Karpas-422 (cell line): ENCODE measurements at regions not wholly inside any gene's neighbourhood (a gene's known extent, or its start where the extent isn't known, plus 50 kb on each side); places are given as distances from the start of the nearest gene placed in this dataset.

Experiments
- DNase-seq: peaks from one replicate; pipeline ENCODE4 v3.0.0-alpha.2; 2015
- H2AFZ ChIP-seq: fragments of 200-600 bp; sonication (generic); 2 replicates; pipeline ENCODE4 v1.6.1; 2014; ENCODE audit warnings: antibody characterized with exemption, low read length, mixed read lengths
- H3K27ac ChIP-seq: fragments of 200-600 bp; sonication (generic); 2 replicates; pipeline ENCODE4 v1.5.1; 2014; ENCODE audit warnings: mild to moderate bottlenecking, low read length, moderate library complexity
- H3K27me3 ChIP-seq: fragments of 200-600 bp; sonication (generic); 2 replicates; pipeline ENCODE4 v1.6.1; 2014; ENCODE audit warnings: low read length, mixed read lengths
- H3K36me3 ChIP-seq: fragments of 200-600 bp; sonication (generic); 2 replicates; pipeline ENCODE4 v1.6.1; 2014; ENCODE audit warnings: low read length, mixed read lengths; ENCODE audit not compliant: insufficient read depth
- H3K4me1 ChIP-seq: fragments of 200-600 bp; sonication (generic); 2 replicates; pipeline ENCODE4 v1.6.1; 2014; ENCODE audit warnings: mild to moderate bottlenecking, low read length, mixed read lengths
- H3K4me2 ChIP-seq: fragments of 200-600 bp; sonication (generic); 2 replicates; pipeline ENCODE4 v1.6.1; 2014; ENCODE audit warnings: low read length, low read depth, mild to moderate bottlenecking; ENCODE audit not compliant: poor library complexity, severe bottlenecking
- H3K4me3 ChIP-seq: fragments of 200-600 bp; sonication (generic); 2 replicates; pipeline ENCODE4 v1.5.1; 2014; ENCODE audit warnings: mild to moderate bottlenecking, antibody characterized with exemption, low read length, mixed read lengths
- H3K79me2 ChIP-seq: fragments of 200-600 bp; sonication (generic); 2 replicates; pipeline ENCODE4 v1.6.1; 2014; ENCODE audit warnings: mild to moderate bottlenecking, low read length, mixed read lengths
- H3K9ac ChIP-seq: fragments of 200-600 bp; sonication (generic); 2 replicates; pipeline ENCODE4 v1.6.0; 2014; ENCODE audit warnings: low read length
- H3K9me2 ChIP-seq: fragments of 200-600 bp; sonication (generic), shearing (Covaris generic); replicated peaks from 2 replicates; pipeline ENCODE4 v1.6.0; 2014; ENCODE audit warnings: mild to moderate bottlenecking, low read length, moderate library complexity; ENCODE audit not compliant: insufficient read depth
- H3K9me3 ChIP-seq: fragments of 300-700, 200-600 bp; sonication (generic); 2 replicates; pipeline ENCODE4 v1.6.1; 2014; ENCODE audit warnings: low read length, mixed read lengths
- H4K20me1 ChIP-seq: fragments of 200-600 bp; sonication (generic); 2 replicates; pipeline ENCODE4 v1.6.1; 2014; ENCODE audit warnings: mild to moderate bottlenecking, antibody characterized with exemption, low read length, low read depth; ENCODE audit not compliant: insufficient read depth

DNA sequence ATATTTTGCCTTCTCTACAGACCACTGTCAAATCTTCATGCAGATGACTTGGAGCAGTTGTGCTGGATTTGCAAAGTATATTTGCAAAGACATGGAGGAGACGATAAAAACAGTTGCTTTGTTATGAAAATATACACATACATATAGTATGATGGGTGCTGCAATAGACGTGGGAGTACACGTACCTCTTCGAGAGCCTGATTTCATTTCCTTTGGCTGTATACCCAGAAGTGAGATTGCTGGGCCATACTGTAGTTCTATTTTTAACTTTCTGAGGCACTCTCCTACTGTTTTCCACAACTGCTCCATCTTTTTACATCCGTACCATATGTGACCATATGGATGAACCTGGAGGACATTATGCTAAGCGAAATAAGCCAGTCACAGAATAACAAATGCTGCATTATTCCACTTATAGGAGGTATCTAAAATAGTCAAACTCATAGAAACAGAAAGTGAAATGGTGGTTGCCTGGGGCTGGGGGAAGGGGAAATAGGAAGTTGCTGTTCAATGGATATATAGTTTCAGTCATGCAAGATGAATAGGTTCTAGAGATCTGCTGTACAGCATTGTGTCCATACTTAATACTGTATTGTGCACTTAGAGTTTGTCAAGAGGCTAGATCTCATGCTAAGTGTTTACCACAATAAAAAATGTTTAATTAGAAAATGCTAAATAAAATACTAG lies 223.8 kb downstream of the HAO1 start:
- Histone ChIP-seq H3K9me3 (peaks cover 11% of the 10 kb centered on the region), H3K36me3 (no peaks in the 10 kb centered on the region), H3K79me2 (no peaks in the 10 kb centered on the region), H3K27me3 (no peaks in the 10 kb centered on the region), H3K4me1 (no peaks in the 10 kb centered on the region), H4K20me1 (no peaks in the 10 kb centered on the region), H3K9me2 (no peaks in the 10 kb centered on the region), H3K4me3 (no peak overlapping the region), H3K27ac (no peak overlapping the region), H2AFZ (no peak overlapping the region), H3K4me2 (no peak overlapping the region), H3K9ac (no peak overlapping the region)
- no peak for DNase-seq

DNA sequence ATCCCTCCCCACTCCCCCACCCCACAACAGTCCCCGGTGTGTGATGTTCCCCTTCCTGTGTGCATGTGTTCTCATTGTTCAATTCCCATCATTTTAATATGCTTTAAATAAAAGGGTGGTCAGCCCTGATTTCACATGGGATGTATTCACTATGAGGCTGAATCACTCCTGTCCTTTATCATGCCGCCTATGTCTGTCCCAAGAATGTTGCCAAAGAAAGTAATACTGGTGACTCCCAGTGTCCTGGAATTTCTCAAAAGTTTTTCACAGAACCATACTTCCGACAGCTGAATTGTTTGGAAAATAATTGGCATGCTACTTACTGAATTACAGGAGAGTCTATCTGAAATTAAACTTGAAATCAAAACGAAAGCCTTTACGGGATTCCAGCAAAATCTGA lies 217.7 kb downstream of the HAO1 start:
- Histone ChIP-seq H3K9ac (no peak overlapping the region), H3K27me3 (no peaks in the 10 kb centered on the region), H3K4me1 (no peaks in the 10 kb centered on the region), H3K9me3 (peaks cover 4% of the 10 kb centered on the region; the same call in 1 of the 2 replicates), H4K20me1 (no peaks in the 10 kb centered on the region), H2AFZ (no peak overlapping the region), H3K27ac (no peak overlapping the region), H3K9me2 (no peaks in the 10 kb centered on the region), H3K4me2 (no peak overlapping the region), H3K79me2 (no peaks in the 10 kb centered on the region), H3K36me3 (no peaks in the 10 kb centered on the region), H3K4me3 (no peak overlapping the region)
- no peak for DNase-seq

DNA sequence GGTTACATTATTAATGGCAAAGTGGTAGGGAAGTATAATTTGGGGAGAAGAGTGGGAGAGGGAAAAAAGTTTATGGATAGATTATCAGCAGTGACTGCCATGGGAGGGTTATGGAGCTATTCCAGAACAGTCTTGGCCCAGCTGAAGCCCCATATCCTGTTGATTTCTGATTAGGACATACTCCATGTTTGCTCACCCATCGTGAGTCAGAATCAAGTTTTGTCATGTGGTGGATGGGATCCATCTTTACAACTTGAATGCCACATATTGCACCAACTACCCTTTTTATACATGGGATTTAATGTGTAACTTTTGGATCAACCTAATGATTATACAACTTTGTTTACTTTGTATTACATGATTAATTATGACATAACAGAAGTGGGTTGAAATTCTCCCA lies 217.0 kb downstream of the HAO1 start:
- Histone ChIP-seq H3K4me2 (no peak overlapping the region), H3K9me3 (peaks cover 8% of the 10 kb centered on the region; the same call in 1 of the 2 replicates), H3K79me2 (no peaks in the 10 kb centered on the region), H3K36me3 (no peaks in the 10 kb centered on the region), H2AFZ (no peak overlapping the region), H3K27ac (no peak overlapping the region), H3K9me2 (no peaks in the 10 kb centered on the region), H3K9ac (no peak overlapping the region), H3K4me3 (no peak overlapping the region), H3K27me3 (no peaks in the 10 kb centered on the region), H4K20me1 (no peaks in the 10 kb centered on the region), H3K4me1 (no peaks in the 10 kb centered on the region)
- DNase-seq, result no peak

DNA sequence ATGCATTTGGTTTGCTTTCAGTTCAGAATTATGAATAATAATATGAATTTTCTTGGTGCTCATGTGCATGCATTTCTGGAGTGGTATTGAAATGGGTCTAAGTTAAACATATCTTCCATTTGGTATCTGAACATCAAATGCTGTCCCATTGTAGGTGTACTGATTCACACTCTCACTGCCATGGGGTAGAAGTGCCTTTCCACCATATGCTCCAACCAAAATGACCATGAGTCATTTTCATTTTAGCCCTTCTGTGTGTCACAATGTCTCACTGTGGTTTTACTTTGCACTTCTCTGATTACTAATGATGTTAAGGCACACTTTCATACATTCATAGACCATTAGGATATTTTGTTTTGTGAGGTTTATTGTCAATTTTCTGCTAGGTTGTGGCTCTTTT lies 211.9 kb downstream of the HAO1 start:
- no peak overlapping the region for H3K27ac ChIP-seq
- H3K4me1 ChIP-seq, result no peaks in the 10 kb centered on the region
- no peak overlapping the region for H3K9ac ChIP-seq
- no peaks in the 10 kb centered on the region for H3K27me3 ChIP-seq
- no peaks in the 10 kb centered on the region for H3K79me2 ChIP-seq
- no peaks in the 10 kb centered on the region for H3K36me3 ChIP-seq
- no peak overlapping the region for H3K4me2 ChIP-seq
- H4K20me1 ChIP-seq, result no peaks in the 10 kb centered on the region
- peaks cover 17% of the 10 kb centered on the region for H3K9me3 ChIP-seq
- H3K4me3 ChIP-seq, result no peak overlapping the region
- no peak overlapping the region for H2AFZ ChIP-seq
- no peak for DNase-seq
- no peaks in the 10 kb centered on the region for H3K9me2 ChIP-seq

DNA sequence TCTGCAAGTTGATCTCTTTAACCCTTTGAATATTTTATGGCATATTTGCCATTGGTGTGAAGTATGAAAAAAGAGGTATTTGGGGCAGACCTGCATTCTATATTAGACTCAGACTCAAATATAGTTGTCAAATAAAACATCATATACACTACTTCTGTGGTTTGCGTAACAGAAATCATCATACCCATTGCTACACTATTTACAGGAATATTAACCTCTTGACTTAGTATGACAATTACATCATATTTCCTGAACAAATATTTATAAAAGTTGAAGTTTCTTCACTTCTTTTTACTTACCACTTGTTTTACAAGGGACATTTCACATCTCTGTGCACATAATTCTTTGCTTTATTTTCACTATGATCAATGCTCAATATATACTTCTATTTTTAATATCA lies 206.0 kb downstream of the HAO1 start:
- H3K9me2 ChIP-seq, result no peaks in the 10 kb centered on the region
- no peaks in the 10 kb centered on the region for H3K27me3 ChIP-seq
- H4K20me1 ChIP-seq, result no peaks in the 10 kb centered on the region
- no peak overlapping the region for H3K4me3 ChIP-seq
- H2AFZ ChIP-seq, result no peak overlapping the region
- no peak overlapping the region for H3K4me2 ChIP-seq
- H3K9me3 ChIP-seq, result peaks cover 24% of the 10 kb centered on the region
- no peaks in the 10 kb centered on the region for H3K79me2 ChIP-seq
- DNase-seq, result no peak
- H3K36me3 ChIP-seq, result no peaks in the 10 kb centered on the region
- H3K9ac ChIP-seq, result no peak overlapping the region
- no peak overlapping the region for H3K27ac ChIP-seq
- H3K4me1 ChIP-seq, result no peaks in the 10 kb centered on the region

DNA sequence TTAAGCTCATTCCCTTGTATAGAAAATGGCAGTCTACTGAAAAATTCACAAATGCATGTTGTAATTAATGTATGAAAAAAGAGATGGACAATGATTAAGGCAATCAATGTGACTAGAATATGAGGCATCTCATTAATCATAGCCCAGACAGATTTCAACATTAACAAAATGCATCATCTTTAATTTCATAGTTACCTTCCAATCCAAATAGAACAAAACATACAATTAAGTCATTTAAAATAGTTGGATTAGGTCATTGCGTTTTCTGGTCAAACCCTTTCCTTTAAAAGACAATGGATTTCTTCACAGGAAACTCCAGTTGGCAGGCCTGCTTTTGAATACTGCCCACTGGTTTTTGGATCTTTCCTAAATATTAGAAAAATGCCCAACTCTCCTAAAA lies 203.9 kb downstream of the HAO1 start:
- Histone ChIP-seq H4K20me1 (no peaks in the 10 kb centered on the region), H3K4me1 (no peaks in the 10 kb centered on the region), H3K27me3 (no peaks in the 10 kb centered on the region), H3K4me2 (no peak overlapping the region), H3K9ac (no peak overlapping the region), H3K9me2 (no peaks in the 10 kb centered on the region), H3K4me3 (no peak overlapping the region), H3K9me3 (peaks cover 36% of the 10 kb centered on the region), H2AFZ (no peak overlapping the region), H3K27ac (no peak overlapping the region), H3K79me2 (no peaks in the 10 kb centered on the region), H3K36me3 (no peaks in the 10 kb centered on the region)
- DNase-seq, result no peak

DNA sequence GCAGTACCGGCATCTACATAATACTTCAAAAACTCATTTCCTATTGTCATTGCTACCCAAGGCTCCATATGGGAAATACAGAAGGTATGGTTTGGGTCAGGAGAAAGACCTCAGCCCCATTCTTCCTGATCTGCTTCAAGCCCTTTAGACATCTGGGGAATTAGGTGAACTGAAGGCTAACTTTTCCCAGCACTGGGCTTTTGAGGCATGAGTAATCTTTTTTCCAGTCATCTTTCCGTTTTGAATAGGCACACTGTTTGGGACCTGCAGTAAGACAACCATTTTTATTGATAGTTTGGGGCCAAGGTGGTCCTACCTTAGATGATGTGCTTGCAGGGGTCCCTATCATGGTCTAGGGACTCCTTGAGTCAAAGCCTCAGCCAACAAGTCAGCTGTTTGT lies 198.4 kb downstream of the HAO1 start:
- no peaks in the 10 kb centered on the region for H4K20me1 ChIP-seq
- no peak overlapping the region for H3K4me2 ChIP-seq
- no peaks in the 10 kb centered on the region for H3K79me2 ChIP-seq
- no peak overlapping the region for H3K9ac ChIP-seq
- DNase-seq, result no peak
- peaks cover 29% of the 10 kb centered on the region for H3K9me3 ChIP-seq
- no peak overlapping the region for H3K4me3 ChIP-seq
- H3K4me1 ChIP-seq, result no peaks in the 10 kb centered on the region
- H3K27ac ChIP-seq, result no peak overlapping the region
- no peak overlapping the region for H2AFZ ChIP-seq
- no peaks in the 10 kb centered on the region for H3K27me3 ChIP-seq
- H3K9me2 ChIP-seq, result no peaks in the 10 kb centered on the region
- no peaks in the 10 kb centered on the region for H3K36me3 ChIP-seq

DNA sequence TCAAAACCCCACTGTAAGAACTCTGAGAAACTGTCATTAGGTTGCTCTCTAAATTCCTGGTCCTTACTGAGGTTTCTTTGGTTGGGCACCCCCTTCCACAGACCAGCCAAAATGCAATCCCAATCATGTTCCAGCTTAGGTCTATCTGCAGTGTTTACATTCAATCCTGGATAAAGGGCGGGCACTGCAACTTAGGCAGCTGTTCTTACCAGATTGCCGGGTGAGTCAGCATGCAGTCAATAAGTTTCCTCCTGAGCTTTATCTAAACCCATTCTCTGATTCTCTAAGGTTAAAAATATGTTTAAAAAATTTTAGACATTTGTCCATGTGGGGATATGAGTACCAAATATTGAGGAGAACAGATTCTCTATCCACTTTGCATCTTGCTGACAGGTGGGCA lies 197.8 kb downstream of the HAO1 start:
- Histone ChIP-seq H3K4me3 (no peak overlapping the region), H3K4me2 (no peak overlapping the region), H3K36me3 (no peaks in the 10 kb centered on the region), H4K20me1 (no peaks in the 10 kb centered on the region), H3K9me2 (no peaks in the 10 kb centered on the region), H3K9ac (no peak overlapping the region), H3K79me2 (no peaks in the 10 kb centered on the region), H2AFZ (no peak overlapping the region), H3K9me3 (peaks cover 29% of the 10 kb centered on the region), H3K4me1 (no peaks in the 10 kb centered on the region), H3K27me3 (no peaks in the 10 kb centered on the region), H3K27ac (no peak overlapping the region)
- no peak for DNase-seq

DNA sequence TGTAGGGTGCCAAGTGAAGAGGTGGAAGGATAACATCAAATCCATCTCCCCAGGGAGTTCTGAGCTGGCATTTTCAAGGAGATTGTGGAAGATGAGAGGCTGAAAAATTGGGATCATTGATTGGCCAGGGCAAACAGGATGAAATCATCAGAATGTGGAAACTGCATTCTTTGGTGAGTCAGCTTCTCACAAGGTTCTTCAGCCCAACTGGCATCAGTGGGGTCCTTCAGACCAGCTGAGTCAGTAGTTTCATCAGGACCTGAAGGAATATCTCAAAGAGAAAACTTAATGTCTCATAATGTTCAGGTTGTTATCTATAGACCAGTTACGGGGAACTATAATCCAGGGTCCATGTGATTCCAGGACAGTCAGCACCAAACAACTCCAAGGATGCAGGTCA lies 195.8 kb downstream of the HAO1 start:
- DNase-seq, result no peak

More for the DNA sequence above, 195.8 kb downstream of the HAO1 start:
- Histone ChIP-seq H4K20me1 (no peaks in the 10 kb centered on the region), H3K79me2 (no peaks in the 10 kb centered on the region), H2AFZ (no peak overlapping the region), H3K9ac (no peak overlapping the region), H3K4me1 (no peaks in the 10 kb centered on the region), H3K27ac (no peak overlapping the region), H3K9me2 (no peaks in the 10 kb centered on the region), H3K27me3 (no peaks in the 10 kb centered on the region), H3K4me2 (no peak overlapping the region), H3K9me3 (peaks cover 31% of the 10 kb centered on the region), H3K36me3 (no peaks in the 10 kb centered on the region), H3K4me3 (no peak overlapping the region)
